Right lobe of liver (tissue), 6 donors: ENCODE measurements at regions not wholly inside any gene's neighbourhood (a gene's known extent, or its start where the extent isn't known, plus 50 kb on each side); places are given as distances from the start of the nearest gene placed in this dataset.

Source experiments
- ATAC-seq, 4 donors: fragments of 200-7000 bp; cut with Tn5 transposase; one replicate each; pipeline ENCODE4 v1.9.1; 2020; ENCODE audit warnings: mild to moderate bottlenecking in 4 of 4, moderate library complexity in 4 of 4
- DNase-seq, 3 donors: peaks; one replicate each; pipeline ENCODE4 v3.0.0-alpha.2; 2020
- H3K27ac ChIP-seq, 3 donors: fragments of 200-600 bp; one replicate each; pipeline ENCODE4 v1.8.0; 2022
- H3K27me3 ChIP-seq, 2 donors: fragments of 200-600 bp; one replicate each; pipeline ENCODE4 v1.8.0; 2022
- H3K36me3 ChIP-seq, 4 donors: fragments of 200-600 bp; sonication (generic) in 1 of 4; one replicate each; pipeline versions ENCODE4 v1.5.1 to v1.8.0; 2017 to 2022; ENCODE audit warnings: control low read depth in 1 of 4
- H3K4me1 ChIP-seq, 4 donors: fragments of 200-600 bp; sonication (generic) in 1 of 4; one replicate each; pipeline versions ENCODE4 v1.5.1 to v1.8.0; 2017 to 2022; ENCODE audit warnings: control low read depth in 1 of 4
- H3K4me3 ChIP-seq, 3 donors: fragments of 200-600 bp; one replicate each; pipeline ENCODE4 v1.8.0; 2022
- H3K9me3 ChIP-seq, 4 donors: fragments of 200-600 bp; sonication (generic) in 1 of 4; one replicate each; pipeline versions ENCODE4 v1.5.1 to v1.8.0; 2017 to 2022; ENCODE audit warnings: control low read depth in 1 of 4
- CTCF ChIP-seq, 4 donors: fragments of 200-600 bp in 3 of 4; fragments of 450-650 bp in 1 of 4; IDR thresholded peaks; one replicate each; pipeline versions ENCODE4 v1.5.1 to v1.8.0; 2016 to 2022; ENCODE audit warnings: antibody characterized with exemption in 4 of 4, mild to moderate bottlenecking in 2 of 4
- POLR2A ChIP-seq: fragments of 450-650 bp; IDR thresholded peaks from one replicate; pipeline ENCODE4 v1.6.1; 2017; ENCODE audit warnings: antibody characterized with exemption, mild to moderate bottlenecking
- WGBS: methylation state at CpG from one replicate; pipeline ENCODE4 v1.1.6; 2018; ENCODE audit warnings: low coverage, low lambda C conversion rate; ENCODE audit not compliant: insufficient coverage; ENCODE audit errors: missing lambda C conversion rate; 5-methylcytosine and 5-hydroxymethylcytosine counted together
- intact Hi-C, 2 donors: fragments of 100-400 bp; cut with DNase I; formaldehyde crosslinking; loops; one replicate each; pipeline versions ENCODE4 v1.11.2 to v1.14.1; 2022
- donor health status: DM: no; HTN: yes; CAD: no.
- donor health status: DM: no; HTN: no; CAD: no.
- donor health status: DM: no; HTN: no; CAD: no.
- donor health status: DM: no; HTN: yes; CAD: no.
- donor health status: DM: no; HTN: yes; CAD: no.

- ATAC-seq: no peak
- Histone ChIP-seq H3K4me1 (no peaks in the 10 kb centered on the region), H3K27ac (no peak overlapping the region), H3K27me3 (no peaks in the 10 kb centered on the region), H3K4me3 (no peak overlapping the region), H3K36me3 (no peaks in the 10 kb centered on the region), H3K9me3 (no peaks in the 10 kb centered on the region)
- no peak for TF ChIP-seq CTCF (IDR thresholded peaks at IDR 0.05)
- TF ChIP-seq POLR2A: no peak
- intact Hi-C loops: no loop called here
- no peak for DNase-seq
- WGBS: 8% methylated on average over 1 of the region's 1 CpG
Measured at GRCh38 chr4:18878561-18878960, 857.0 kb upstream of the LCORL start.

- H3K4me3 ChIP-seq: no peak overlapping the region
- no peaks in the 10 kb centered on the region for H3K36me3 ChIP-seq
- TF ChIP-seq POLR2A (no peak), CTCF (IDR thresholded peaks at IDR 0.05) (no peak)
- no peaks in the 10 kb centered on the region for H3K4me1 ChIP-seq
- 17% methylated on average over 1 of the region's 1 CpG for WGBS
- H3K9me3 ChIP-seq: no peaks in the 10 kb centered on the region
- intact Hi-C loops: no loop called here
- DNase-seq (no peak), ATAC-seq (no peak)
- H3K27me3 ChIP-seq: no peaks in the 10 kb centered on the region
- no peak overlapping the region for H3K27ac ChIP-seq
Measured at GRCh38 chr4:18869166-18869565, 847.6 kb upstream of the LCORL start.

- 74% methylated on average over 2 of the region's 2 CpGs for WGBS
- DNase-seq: no peak
- intact Hi-C loops: no loop called here
- Histone ChIP-seq H3K9me3 (no peaks in the 10 kb centered on the region), H3K4me3 (no peak overlapping the region), H3K27me3 (no peaks in the 10 kb centered on the region), H3K36me3 (no peaks in the 10 kb centered on the region), H3K27ac (no peak overlapping the region), H3K4me1 (no peaks in the 10 kb centered on the region)
- no peak for ATAC-seq
- no peak for TF ChIP-seq CTCF (IDR thresholded peaks at IDR 0.05)
- TF ChIP-seq POLR2A: no peak
Measured at GRCh38 chr4:18860836-18861530, 839.4 kb upstream of the LCORL start.

- H3K4me1 ChIP-seq: no peaks in the 10 kb centered on the region
- WGBS: 26% methylated on average over 2 of the region's 2 CpGs
- TF ChIP-seq CTCF (IDR thresholded peaks at IDR 0.05): no peak
- no peak for TF ChIP-seq POLR2A
Measured at GRCh38 chr4:18859468-18859867, 837.9 kb upstream of the LCORL start.

More at GRCh38 chr4:18859468-18859867, 837.9 kb upstream of the LCORL start:
- H3K27ac ChIP-seq: no peak overlapping the region
- H3K9me3 ChIP-seq: no peaks in the 10 kb centered on the region
- H3K4me3 ChIP-seq: no peak overlapping the region
- H3K27me3 ChIP-seq: no peaks in the 10 kb centered on the region
- intact Hi-C loops: no loop called here
- ATAC-seq (no peak), DNase-seq (no peak)
- H3K36me3 ChIP-seq: no peaks in the 10 kb centered on the region
